Hepatocyte (in vitro differentiated cells): ENCODE measurements at regions not wholly inside any gene's neighbourhood (a gene's known extent, or its start where the extent isn't known, plus 50 kb on each side); places are given as distances from the start of the nearest gene placed in this dataset.

Source experiments
- EZH2 ChIP-seq: fragments of 200-600 bp; sonication (generic); IDR thresholded peaks from 2 replicates; pipeline ENCODE4 v1.6.1; 2016; ENCODE audit warnings: antibody characterized with exemption, mild to moderate bottlenecking, borderline replicate concordance
- TF ChIP-seq, protein P1 (sequence below): fragments of 200-600 bp; sonication (generic); IDR thresholded peaks from 2 replicates; pipeline ENCODE4 v1.5.1; 2016; ENCODE audit warnings: antibody characterized with exemption, mild to moderate bottlenecking; ENCODE audit not compliant: poor library complexity

DNA sequence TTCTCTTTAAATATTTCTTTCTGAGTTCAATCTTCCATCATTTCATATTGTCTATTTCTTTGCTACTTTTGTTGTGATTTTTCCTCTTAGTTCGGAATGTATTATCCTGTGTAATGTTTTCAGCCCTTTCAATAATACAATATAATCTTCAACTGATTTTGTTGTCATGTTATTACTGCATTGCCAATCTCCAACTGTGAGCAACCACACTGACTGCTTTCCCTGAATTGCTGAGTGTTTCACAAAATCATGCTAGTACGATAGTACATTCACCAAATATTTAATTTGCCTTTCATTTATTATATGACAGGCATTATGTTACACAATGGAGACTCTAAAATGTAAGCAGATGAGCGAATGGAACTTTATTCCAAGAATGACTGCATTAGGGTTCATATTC lies 744.3 kb upstream of the ATXN8OS start:
- TF ChIP-seq, protein P1, sequence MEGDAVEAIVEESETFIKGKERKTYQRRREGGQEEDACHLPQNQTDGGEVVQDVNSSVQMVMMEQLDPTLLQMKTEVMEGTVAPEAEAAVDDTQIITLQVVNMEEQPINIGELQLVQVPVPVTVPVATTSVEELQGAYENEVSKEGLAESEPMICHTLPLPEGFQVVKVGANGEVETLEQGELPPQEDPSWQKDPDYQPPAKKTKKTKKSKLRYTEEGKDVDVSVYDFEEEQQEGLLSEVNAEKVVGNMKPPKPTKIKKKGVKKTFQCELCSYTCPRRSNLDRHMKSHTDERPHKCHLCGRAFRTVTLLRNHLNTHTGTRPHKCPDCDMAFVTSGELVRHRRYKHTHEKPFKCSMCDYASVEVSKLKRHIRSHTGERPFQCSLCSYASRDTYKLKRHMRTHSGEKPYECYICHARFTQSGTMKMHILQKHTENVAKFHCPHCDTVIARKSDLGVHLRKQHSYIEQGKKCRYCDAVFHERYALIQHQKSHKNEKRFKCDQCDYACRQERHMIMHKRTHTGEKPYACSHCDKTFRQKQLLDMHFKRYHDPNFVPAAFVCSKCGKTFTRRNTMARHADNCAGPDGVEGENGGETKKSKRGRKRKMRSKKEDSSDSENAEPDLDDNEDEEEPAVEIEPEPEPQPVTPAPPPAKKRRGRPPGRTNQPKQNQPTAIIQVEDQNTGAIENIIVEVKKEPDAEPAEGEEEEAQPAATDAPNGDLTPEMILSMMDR: no peak
- TF ChIP-seq EZH2: no peak
